ENCODE measurements at regions not wholly inside any gene's neighbourhood (a gene's known extent, or its start where the extent isn't known, plus 50 kb on each side); places are given as distances from the start of the nearest gene placed in this dataset.
A peak's percentile ranks its signal among the peaks of the same experiment; 100 is the strongest.

DNA sequence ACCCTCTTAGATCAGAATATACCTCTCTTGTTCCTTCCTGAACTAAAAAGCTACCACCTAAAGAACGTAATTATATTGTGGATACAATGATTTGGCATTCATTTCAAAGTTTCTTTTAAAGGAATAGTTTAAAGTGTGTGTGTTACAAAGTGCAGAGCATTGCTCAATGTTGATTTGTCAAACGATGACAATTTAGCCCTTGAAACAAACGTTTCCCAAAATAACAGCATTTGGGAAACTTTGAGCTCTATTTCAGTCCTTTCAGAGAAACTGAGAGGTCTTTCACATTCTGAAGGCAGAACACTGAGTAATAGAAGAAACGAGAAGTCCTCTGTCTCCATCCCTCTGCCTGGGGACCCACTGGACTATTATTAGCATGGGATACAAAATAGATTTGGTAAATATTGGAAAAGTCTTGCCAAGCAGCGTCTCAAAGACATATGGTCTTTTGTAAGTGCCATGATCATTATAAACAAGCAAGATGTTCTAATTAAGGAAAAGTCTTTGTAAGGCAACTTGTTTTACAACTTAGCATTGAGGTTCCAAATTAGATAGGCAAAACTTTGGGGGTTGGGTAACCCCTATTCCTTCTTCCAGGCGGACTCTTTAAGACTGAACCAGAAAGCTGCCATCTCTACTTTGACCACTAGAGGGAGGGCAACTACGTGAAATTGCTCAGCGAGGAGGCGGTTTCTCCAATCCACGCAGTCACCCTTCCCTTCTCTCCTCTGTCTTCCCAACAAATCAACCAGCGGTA is 208.8 kb downstream of the RNF144B start:
- 1% methylated on average over 11 of the region's 11 CpGs for WGBS (ENCODE audit: insufficient coverage, low coverage, missing lambda C conversion rate)
- Histone ChIP-seq H3K4me3 (no peak overlapping the region), H3K36me3 (ENCODE audit: control insufficient read depth, insufficient read depth, low read length) (no peaks in the 10 kb centered on the region), H3K79me2 (ENCODE audit: control insufficient read depth, insufficient read depth, low read length) (no peaks in the 10 kb centered on the region), H3K27me3 (ENCODE audit: control insufficient read depth in 2 of 2, insufficient read depth in 2 of 2, low read length in 2 of 2) (no peaks in the 10 kb centered on the region), H3K9ac (ENCODE audit: insufficient read depth in 1 of 2, low read depth in 2 of 2, low read length in 2 of 2) (no peak overlapping the region), H3K4me2 (ENCODE audit: insufficient read depth, low read length) (no peak overlapping the region), H3K27ac (ENCODE audit: extremely low read depth, low read depth, low read length) (no peak overlapping the region), H3K4me1 (replicated peaks in 1 of 2; ENCODE audit: control insufficient read depth in 2 of 2, insufficient read depth in 2 of 2, low read length in 2 of 2) (no peaks in the 10 kb centered on the region), H3K9me1 (ENCODE audit: control insufficient read depth, insufficient read depth, low read length) (no peaks in the 10 kb centered on the region), H3K9me3 (replicated peaks; ENCODE audit: control insufficient read depth, insufficient read depth, low read depth, low read length) (no peaks in the 10 kb centered on the region), H4K20me1 (replicated peaks; ENCODE audit: control insufficient read depth, insufficient read depth, low read length) (no peaks in the 10 kb centered on the region), H2AFZ (ENCODE audit: low read depth, low read length) (no peak overlapping the region)
- BruUV-seq (replicated peaks), result no TSS peak
- in situ Hi-C loops (cut with MboI) (loop anchor here (25.0 kb wide), 1 partner anchor 1266 kb away; no protein-coding TSS in a partner anchor), intact Hi-C loops (cut with micrococcal nuclease) (loop anchor here (1.0 to 10.0 kb wide), 4 partner anchors 229 to 1460 kb away; no protein-coding TSS in a partner anchor)
- ChIA-PET POLR2A (no interaction called here), CTCF (ENCODE audit: low intra/inter-chr PET ratio) (interaction anchor here (0.6 to 1.5 kb wide), 5 partner anchors 67 to 1460 kb away, joined by 3 to 12 read pairs (median 3); no protein-coding TSS in a partner anchor)
- ATAC-seq (peak; percentile 98), FAIRE-seq (peak; percentile 96), DNase-seq (ENCODE audit: extremely low read depth in 1 of 4, low spot score in 3 of 4) (peak; percentile 64 to 76 (median 72))
- TF ChIP-seq GTF2E2 (tag; IDR thresholded peaks at IDR 0.05) (no peak), RBFOX2 (IDR thresholded peaks at IDR 0.05; ENCODE audit: low read depth, low read length) (no peak), MXI1 (IDR thresholded peaks at IDR 0.05; ENCODE audit: low read depth, low read length) (no peak), ZNF133 (CRISPR knock-in tag; IDR thresholded peaks at IDR 0.05) (no peak), SIX5 (IDR thresholded peaks at IDR 0.05; ENCODE audit: borderline replicate concordance in 1 of 2, insufficient read depth in 1 of 2, low read depth in 1 of 2, low read length in 2 of 2) (no peak), ZBTB7A (IDR thresholded peaks at IDR 0.05; ENCODE audit: borderline replicate concordance, control insufficient read depth, low read depth, low read length) (no peak), KLF1 (tag; IDR thresholded peaks at IDR 0.05) (no peak), RAD21 (CRISPR knock-in tag; conservative IDR thresholded peaks at IDR 0.05 in 1 of 2, IDR thresholded peaks at IDR 0.05 in 1 of 2) (peak; percentile 86 to 91), JUND (IDR thresholded peaks at IDR 0.05; ENCODE audit: borderline replicate concordance, low read depth, low read length) (no peak), JUND (tag; IDR thresholded peaks at IDR 0.05; ENCODE audit: borderline replicate concordance, low read depth, low read length) (no peak), ZNF79 (CRISPR knock-in tag; IDR thresholded peaks at IDR 0.05; ENCODE audit: low read depth) (no peak), BCOR (IDR thresholded peaks at IDR 0.05) (no peak), NCOA2 (IDR thresholded peaks at IDR 0.05; ENCODE audit: partially characterized antibody in 2 of 2) (no peak), ZNF695 (CRISPR knock-in tag; IDR thresholded peaks at IDR 0.05) (no peak), ZNF3 (CRISPR knock-in tag; IDR thresholded peaks at IDR 0.05) (no peak), SNIP1 (IDR thresholded peaks at IDR 0.05; ENCODE audit: low read depth) (no peak), HDAC3 (IDR thresholded peaks at IDR 0.05; ENCODE audit: borderline replicate concordance, partially characterized antibody) (no peak)
- TF ChIP-seq, protein P1, sequence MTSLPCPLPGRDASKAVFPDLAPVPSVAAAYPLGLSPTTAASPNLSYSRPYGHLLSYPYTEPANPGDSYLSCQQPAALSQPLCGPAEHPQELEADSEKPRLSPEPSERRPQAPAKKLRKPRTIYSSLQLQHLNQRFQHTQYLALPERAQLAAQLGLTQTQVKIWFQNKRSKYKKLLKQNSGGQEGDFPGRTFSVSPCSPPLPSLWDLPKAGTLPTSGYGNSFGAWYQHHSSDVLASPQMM (CRISPR knock-in tag; IDR thresholded peaks at IDR 0.05), result no peak
- TF ChIP-seq, protein P2, sequence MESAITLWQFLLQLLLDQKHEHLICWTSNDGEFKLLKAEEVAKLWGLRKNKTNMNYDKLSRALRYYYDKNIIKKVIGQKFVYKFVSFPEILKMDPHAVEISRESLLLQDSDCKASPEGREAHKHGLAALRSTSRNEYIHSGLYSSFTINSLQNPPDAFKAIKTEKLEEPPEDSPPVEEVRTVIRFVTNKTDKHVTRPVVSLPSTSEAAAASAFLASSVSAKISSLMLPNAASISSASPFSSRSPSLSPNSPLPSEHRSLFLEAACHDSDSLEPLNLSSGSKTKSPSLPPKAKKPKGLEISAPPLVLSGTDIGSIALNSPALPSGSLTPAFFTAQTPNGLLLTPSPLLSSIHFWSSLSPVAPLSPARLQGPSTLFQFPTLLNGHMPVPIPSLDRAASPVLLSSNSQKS (CRISPR knock-in tag; IDR thresholded peaks at IDR 0.05), result no peak
- TF ChIP-seq, protein P3, sequence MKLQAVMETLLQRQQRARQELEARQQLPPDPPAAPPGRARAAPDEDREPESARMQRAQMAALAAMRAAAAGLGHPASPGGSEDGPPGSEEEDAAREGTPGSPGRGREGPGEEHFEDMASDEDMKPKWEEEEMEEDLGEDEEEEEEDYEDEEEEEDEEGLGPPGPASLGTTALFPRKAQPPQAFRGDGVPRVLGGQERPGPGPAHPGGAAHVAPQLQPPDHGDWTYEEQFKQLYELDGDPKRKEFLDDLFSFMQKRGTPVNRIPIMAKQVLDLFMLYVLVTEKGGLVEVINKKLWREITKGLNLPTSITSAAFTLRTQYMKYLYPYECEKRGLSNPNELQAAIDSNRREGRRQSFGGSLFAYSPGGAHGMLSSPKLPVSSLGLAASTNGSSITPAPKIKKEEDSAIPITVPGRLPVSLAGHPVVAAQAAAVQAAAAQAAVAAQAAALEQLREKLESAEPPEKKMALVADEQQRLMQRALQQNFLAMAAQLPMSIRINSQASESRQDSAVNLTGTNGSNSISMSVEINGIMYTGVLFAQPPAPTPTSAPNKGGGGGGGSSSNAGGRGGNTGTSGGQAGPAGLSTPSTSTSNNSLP (IDR thresholded peaks at IDR 0.05; ENCODE audit: borderline replicate concordance, low read depth, low read length), result no peak
